Smooth muscle cell (in vitro differentiated cells): ENCODE measurements at regions not wholly inside any gene's neighbourhood (a gene's known extent, or its start where the extent isn't known, plus 50 kb on each side); places are given as distances from the start of the nearest gene placed in this dataset.

Experiments
- DNase-seq: peaks from one replicate; lab custom pipeline; 2025; ENCODE audit not compliant: unreplicated experiment; lab: John Stamatoyannopoulos, UW
- H2AFZ ChIP-seq: fragments of 200-600 bp; sonication (generic); 2 replicates; pipeline ENCODE4 v1.6.0; 2016; ENCODE audit warnings: antibody characterized with exemption, low read depth, mild to moderate bottlenecking
- H3F3A ChIP-seq: fragments of 200-600 bp; sonication (generic); 2 replicates; pipeline ENCODE4 v1.6.0; 2017; ENCODE audit warnings: antibody characterized with exemption, low read depth
- H3K27ac ChIP-seq: fragments of 200-600 bp; sonication (generic); 2 replicates; pipeline ENCODE4 v1.5.1; 2016; ENCODE audit warnings: low read depth, mild to moderate bottlenecking
- H3K27me3 ChIP-seq: fragments of 200-600 bp; sonication (generic); 2 replicates; pipeline ENCODE4 v1.6.1; 2016; ENCODE audit warnings: low read depth, mild to moderate bottlenecking
- H3K36me3 ChIP-seq: fragments of 200-600 bp; sonication (generic); 2 replicates; pipeline ENCODE4 v1.5.1; 2016; ENCODE audit warnings: low read depth
- H3K4me1 ChIP-seq: fragments of 200-600 bp; sonication (generic); 2 replicates; pipeline ENCODE4 v1.5.1; 2016; ENCODE audit warnings: low read depth
- H3K4me2 ChIP-seq: fragments of 200-600 bp; sonication (generic); 2 replicates; pipeline ENCODE4 v1.6.0; 2016; ENCODE audit warnings: mild to moderate bottlenecking
- H3K4me3 ChIP-seq: fragments of 200-600 bp; sonication (generic); 2 replicates; pipeline ENCODE4 v1.5.1; 2016; ENCODE audit warnings: mild to moderate bottlenecking
- H3K79me2 ChIP-seq: fragments of 200-600 bp; sonication (generic); 2 replicates; pipeline ENCODE4 v1.6.0; 2016; ENCODE audit warnings: low read depth, mild to moderate bottlenecking
- H3K9ac ChIP-seq: fragments of 200-600 bp; sonication (generic); 2 replicates; pipeline ENCODE4 v1.6.0; 2016; ENCODE audit warnings: low read depth
- H3K9me3 ChIP-seq: fragments of 200-600 bp; sonication (generic); replicated peaks from 2 replicates; pipeline ENCODE4 v1.5.1; 2016; ENCODE audit warnings: low read depth
- H4K20me1 ChIP-seq: fragments of 200-600 bp; sonication (generic); 2 replicates; pipeline ENCODE4 v1.6.0; 2016; ENCODE audit warnings: low read depth
- WGBS: methylation state at CpG from one replicate; pipeline ENCODE4 v1.1.7; 2016; ENCODE audit warnings: low lambda C conversion rate; 5-methylcytosine and 5-hydroxymethylcytosine counted together
- TF ChIP-seq, protein P1 (sequence below): fragments of 200-600 bp; sonication (generic); IDR thresholded peaks from 2 replicates; pipeline ENCODE4 v1.5.1; 2017; ENCODE audit warnings: borderline replicate concordance, mild to moderate bottlenecking, antibody characterized with exemption; ENCODE audit not compliant: insufficient read depth, poor library complexity, severe bottlenecking

DNA sequence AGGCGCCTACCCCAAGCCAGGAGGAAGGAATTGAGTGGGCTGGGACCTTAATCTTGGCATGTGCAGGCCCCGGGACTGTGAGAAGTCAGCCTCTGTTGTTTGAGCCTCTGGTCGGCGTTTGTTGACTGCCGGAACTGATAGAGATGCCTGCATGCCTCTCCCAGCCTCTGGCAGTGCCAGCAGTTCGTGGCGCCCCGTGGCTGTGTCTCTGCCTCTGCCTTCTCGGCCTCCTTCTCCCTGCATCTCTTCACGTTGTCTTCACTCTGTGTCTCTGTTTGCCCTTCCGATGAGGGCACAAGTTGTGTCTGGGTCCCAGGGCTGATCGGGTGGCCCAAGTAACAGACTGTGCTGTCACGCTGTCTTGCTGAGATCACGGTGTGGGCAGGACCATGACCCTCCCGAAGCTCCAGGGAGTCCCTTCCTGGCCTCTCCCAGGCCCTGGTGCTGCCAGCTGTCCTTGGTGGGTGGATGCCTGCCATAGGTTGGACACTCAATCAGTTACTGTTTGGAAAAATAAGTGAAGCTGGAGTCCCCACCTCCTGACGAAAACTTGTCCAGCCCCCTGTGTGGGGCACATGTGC is 133.5 kb upstream of the LPCAT1 start:
- H2AFZ ChIP-seq, result no peak overlapping the region
- no peak overlapping the region for H3K4me2 ChIP-seq
- TF ChIP-seq, protein P1, sequence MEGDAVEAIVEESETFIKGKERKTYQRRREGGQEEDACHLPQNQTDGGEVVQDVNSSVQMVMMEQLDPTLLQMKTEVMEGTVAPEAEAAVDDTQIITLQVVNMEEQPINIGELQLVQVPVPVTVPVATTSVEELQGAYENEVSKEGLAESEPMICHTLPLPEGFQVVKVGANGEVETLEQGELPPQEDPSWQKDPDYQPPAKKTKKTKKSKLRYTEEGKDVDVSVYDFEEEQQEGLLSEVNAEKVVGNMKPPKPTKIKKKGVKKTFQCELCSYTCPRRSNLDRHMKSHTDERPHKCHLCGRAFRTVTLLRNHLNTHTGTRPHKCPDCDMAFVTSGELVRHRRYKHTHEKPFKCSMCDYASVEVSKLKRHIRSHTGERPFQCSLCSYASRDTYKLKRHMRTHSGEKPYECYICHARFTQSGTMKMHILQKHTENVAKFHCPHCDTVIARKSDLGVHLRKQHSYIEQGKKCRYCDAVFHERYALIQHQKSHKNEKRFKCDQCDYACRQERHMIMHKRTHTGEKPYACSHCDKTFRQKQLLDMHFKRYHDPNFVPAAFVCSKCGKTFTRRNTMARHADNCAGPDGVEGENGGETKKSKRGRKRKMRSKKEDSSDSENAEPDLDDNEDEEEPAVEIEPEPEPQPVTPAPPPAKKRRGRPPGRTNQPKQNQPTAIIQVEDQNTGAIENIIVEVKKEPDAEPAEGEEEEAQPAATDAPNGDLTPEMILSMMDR, result no peak
- no peaks in the 10 kb centered on the region for H4K20me1 ChIP-seq
- no peak for DNase-seq
- H3F3A ChIP-seq, result no peaks in the 10 kb centered on the region
- no peaks in the 10 kb centered on the region for H3K9me3 ChIP-seq
- H3K27me3 ChIP-seq, result peaks cover 28% of the 10 kb centered on the region
- 71% methylated on average over 16 of the region's 16 CpGs for WGBS
- no peaks in the 10 kb centered on the region for H3K4me1 ChIP-seq
- no peak overlapping the region for H3K27ac ChIP-seq
- no peak overlapping the region for H3K4me3 ChIP-seq
- no peak overlapping the region for H3K9ac ChIP-seq
- H3K36me3 ChIP-seq, result no peaks in the 10 kb centered on the region
- no peaks in the 10 kb centered on the region for H3K79me2 ChIP-seq

- Histone ChIP-seq H3K36me3 (no peaks in the 10 kb centered on the region), H3K4me3 (no peak overlapping the region), H3K9ac (no peak overlapping the region), H3F3A (no peaks in the 10 kb centered on the region), H3K79me2 (no peaks in the 10 kb centered on the region), H3K27ac (no peak overlapping the region), H3K27me3 (peaks cover 28% of the 10 kb centered on the region), H2AFZ (no peak overlapping the region), H3K4me1 (no peaks in the 10 kb centered on the region), H3K4me2 (no peak overlapping the region), H3K9me3 (no peaks in the 10 kb centered on the region), H4K20me1 (no peaks in the 10 kb centered on the region)
- TF ChIP-seq, protein P1, result no peak
- WGBS, result 93% methylated on average over 16 of the region's 17 CpGs
- no peak for DNase-seq
Observed at GRCh38 chr5:1656271-1656975, 132.7 kb upstream of the LPCAT1 start.

GRCh38 chr5:1655496-1656270 is 131.9 kb upstream of the LPCAT1 start:
- Histone ChIP-seq H3F3A (no peaks in the 10 kb centered on the region), H3K27me3 (peaks cover 28% of the 10 kb centered on the region), H3K4me2 (no peak overlapping the region), H3K27ac (no peak overlapping the region), H4K20me1 (no peaks in the 10 kb centered on the region), H3K4me1 (no peaks in the 10 kb centered on the region), H3K9ac (no peak overlapping the region), H3K9me3 (no peaks in the 10 kb centered on the region), H2AFZ (no peak overlapping the region), H3K79me2 (no peaks in the 10 kb centered on the region), H3K4me3 (no peak overlapping the region), H3K36me3 (no peaks in the 10 kb centered on the region)
- DNase-seq, result no peak
- 95% methylated on average over 27 of the region's 27 CpGs for WGBS
- TF ChIP-seq, protein P1, result no peak
